ENCODE measurements at regions not wholly inside any gene's neighbourhood (a gene's known extent, or its start where the extent isn't known, plus 50 kb on each side); places are given as distances from the start of the nearest gene placed in this dataset.

- H3K9ac ChIP-seq (ENCODE audit: low read depth, low read length): no peak overlapping the region
- peaks cover 48% of the 10 kb centered on the region for H3K9me3 ChIP-seq (ENCODE audit: insufficient read depth, low read depth, low read length)
- H3K27me3 ChIP-seq (ENCODE audit: insufficient read depth, low read length): no peaks in the 10 kb centered on the region
- H3K27ac ChIP-seq (ENCODE audit: low read depth, low read length): no peak overlapping the region
- no peaks in the 10 kb centered on the region for H3K4me1 ChIP-seq (ENCODE audit: insufficient read depth, low read length)
- no peak overlapping the region for H3K4me3 ChIP-seq (ENCODE audit: low read length)
- H3K36me3 ChIP-seq (ENCODE audit: insufficient read depth, low read length): no peaks in the 10 kb centered on the region
Observed at GRCh38 chr22:22978637-22979036, 91.0 kb downstream of the IGLL5 start.

GRCh38 chr22:22979121-22979724 lies 91.1 kb upstream of the GNAZ start:
- 81% methylated on average over 4 of the region's 4 CpGs for WGBS
- no peaks in the 10 kb centered on the region for H3K36me3 ChIP-seq (ENCODE audit: insufficient read depth, low read length)

DNA sequence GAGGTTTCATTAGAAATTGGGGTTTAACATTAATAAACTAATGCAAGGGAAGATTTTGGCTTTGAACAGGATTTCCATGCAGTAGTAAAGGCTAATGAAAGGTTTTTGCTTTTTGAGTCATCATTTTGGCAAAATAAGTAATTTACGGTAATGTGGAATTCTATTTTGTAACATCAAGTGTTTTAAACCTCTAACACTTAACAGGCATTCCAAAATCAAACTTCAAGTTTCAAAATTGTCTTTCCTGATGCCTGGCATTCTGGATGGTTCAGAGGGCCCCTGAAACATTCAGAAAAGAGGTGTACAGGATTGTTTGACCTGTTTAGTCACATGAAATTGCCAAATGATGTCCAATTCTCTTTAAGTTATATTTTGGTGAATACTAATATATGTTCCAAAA lies 90.4 kb upstream of the GNAZ start:
- Histone ChIP-seq H3K27me3 (ENCODE audit: insufficient read depth, low read length) (no peaks in the 10 kb centered on the region), H3K9ac (ENCODE audit: low read depth, low read length) (no peak overlapping the region), H3K4me3 (ENCODE audit: low read length) (no peak overlapping the region), H3K4me1 (ENCODE audit: insufficient read depth, low read length) (no peaks in the 10 kb centered on the region), H3K9me3 (ENCODE audit: insufficient read depth, low read depth, low read length) (peaks cover 60% of the 10 kb centered on the region), H3K27ac (ENCODE audit: low read depth, low read length) (no peak overlapping the region), H3K36me3 (ENCODE audit: insufficient read depth, low read length) (no peaks in the 10 kb centered on the region)
- WGBS: no CpG with 5 or more reads among the region's 1 CpG

More at GRCh38 chr22:22979121-22979724, 91.1 kb upstream of the GNAZ start:
- H3K9ac ChIP-seq (ENCODE audit: low read depth, low read length): no peak overlapping the region
- H3K4me3 ChIP-seq (ENCODE audit: low read length): no peak overlapping the region
- H3K9me3 ChIP-seq (ENCODE audit: insufficient read depth, low read depth, low read length): peaks cover 53% of the 10 kb centered on the region
- H3K27me3 ChIP-seq (ENCODE audit: insufficient read depth, low read length): no peaks in the 10 kb centered on the region
- no peaks in the 10 kb centered on the region for H3K4me1 ChIP-seq (ENCODE audit: insufficient read depth, low read length)
- no peak overlapping the region for H3K27ac ChIP-seq (ENCODE audit: low read depth, low read length)

DNA sequence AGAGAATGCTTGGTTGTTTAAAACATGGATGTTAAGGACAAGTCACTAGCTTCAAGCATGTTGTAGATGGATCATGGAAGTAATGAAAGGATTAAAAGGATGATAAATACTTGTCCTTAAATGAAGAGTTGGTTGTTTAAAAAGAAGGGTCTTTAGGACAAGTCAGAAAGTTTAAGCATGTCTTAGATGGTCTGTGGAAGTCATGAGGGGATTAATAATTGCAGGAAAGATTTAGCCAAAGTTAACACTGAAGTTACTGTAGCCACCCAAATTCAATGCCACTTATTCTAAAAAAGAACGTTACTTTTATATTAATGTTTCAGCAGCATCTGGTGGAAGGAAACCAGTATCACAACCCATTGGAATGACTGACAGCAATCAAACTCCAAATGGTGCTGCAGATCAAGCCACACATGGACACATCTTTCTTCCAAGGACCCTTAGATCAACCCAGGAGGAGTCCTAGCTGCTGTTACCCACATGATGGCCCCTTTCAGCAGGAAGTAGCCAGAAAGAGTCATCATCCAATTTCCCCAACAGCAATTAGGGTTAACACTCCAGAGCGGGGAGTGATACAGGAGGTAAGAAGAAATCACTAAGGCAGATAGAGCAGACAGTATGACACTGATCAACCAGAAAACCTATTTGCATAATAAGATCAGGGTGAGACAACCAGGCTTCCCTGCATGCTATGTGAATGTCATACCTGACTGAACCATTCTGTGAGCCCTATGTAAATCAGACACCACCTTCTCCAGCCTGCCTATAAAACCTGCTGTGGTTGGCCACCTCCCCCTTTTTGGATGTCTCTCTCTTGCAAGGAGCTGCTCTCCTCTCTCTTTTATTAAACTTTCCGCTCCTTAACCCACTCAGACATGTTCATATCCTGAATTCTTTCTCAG lies 88.4 kb upstream of the GNAZ start:
- H3K4me1 ChIP-seq (ENCODE audit: insufficient read depth, low read length): no peaks in the 10 kb centered on the region
- no peaks in the 10 kb centered on the region for H3K36me3 ChIP-seq (ENCODE audit: insufficient read depth, low read length)
- no peaks in the 10 kb centered on the region; the same call in 1 of the 2 replicates for H3K27me3 ChIP-seq (ENCODE audit: insufficient read depth, low read length)
- peaks cover 60% of the 10 kb centered on the region for H3K9me3 ChIP-seq (ENCODE audit: insufficient read depth, low read depth, low read length)
- no peak overlapping the region for H3K9ac ChIP-seq (ENCODE audit: low read depth, low read length)
- H3K27ac ChIP-seq (ENCODE audit: low read depth, low read length): no peak overlapping the region
- 92% methylated on average over 3 of the region's 3 CpGs for WGBS
- no peak overlapping the region for H3K4me3 ChIP-seq (ENCODE audit: low read length)

GRCh38 chr22:22982616-22983015 lies 87.7 kb upstream of the GNAZ start:
- Histone ChIP-seq H3K9me3 (ENCODE audit: insufficient read depth, low read depth, low read length) (peaks cover 60% of the 10 kb centered on the region), H3K27me3 (ENCODE audit: insufficient read depth, low read length) (no peaks in the 10 kb centered on the region; the same call in 1 of the 2 replicates), H3K4me3 (ENCODE audit: low read length) (no peak overlapping the region), H3K9ac (ENCODE audit: low read depth, low read length) (no peak overlapping the region), H3K4me1 (ENCODE audit: insufficient read depth, low read length) (no peaks in the 10 kb centered on the region), H3K27ac (ENCODE audit: low read depth, low read length) (no peak overlapping the region), H3K36me3 (ENCODE audit: insufficient read depth, low read length) (no peaks in the 10 kb centered on the region)
- WGBS: 80% methylated on average over 2 of the region's 2 CpGs

GRCh38 chr22:22983123-22983522 lies 87.2 kb upstream of the GNAZ start:
- no peak overlapping the region for H3K27ac ChIP-seq (ENCODE audit: low read depth, low read length)
- no peaks in the 10 kb centered on the region for H3K36me3 ChIP-seq (ENCODE audit: insufficient read depth, low read length)
- H3K4me3 ChIP-seq (ENCODE audit: low read length): no peak overlapping the region
- H3K4me1 ChIP-seq (ENCODE audit: insufficient read depth, low read length): no peaks in the 10 kb centered on the region
- no peaks in the 10 kb centered on the region; the same call in 1 of the 2 replicates for H3K27me3 ChIP-seq (ENCODE audit: insufficient read depth, low read length)
- WGBS: 88% methylated on average over 2 of the region's 2 CpGs
- H3K9me3 ChIP-seq (ENCODE audit: insufficient read depth, low read depth, low read length): peaks cover 60% of the 10 kb centered on the region
- no peak overlapping the region for H3K9ac ChIP-seq (ENCODE audit: low read depth, low read length)

- H3K27me3 ChIP-seq (ENCODE audit: insufficient read depth, low read length): no peaks in the 10 kb centered on the region; the same call in 1 of the 2 replicates
- H3K9me3 ChIP-seq (ENCODE audit: insufficient read depth, low read depth, low read length): peaks cover 56% of the 10 kb centered on the region
- no peaks in the 10 kb centered on the region for H3K4me1 ChIP-seq (ENCODE audit: insufficient read depth, low read length)
- WGBS: 86% methylated on average over 1 of the region's 1 CpG
- H3K36me3 ChIP-seq (ENCODE audit: insufficient read depth, low read length): no peaks in the 10 kb centered on the region
- H3K27ac ChIP-seq (ENCODE audit: low read depth, low read length): no peak overlapping the region
- H3K4me3 ChIP-seq (ENCODE audit: low read length): no peak overlapping the region
- no peak overlapping the region for H3K9ac ChIP-seq (ENCODE audit: low read depth, low read length)
Observed at GRCh38 chr22:22983816-22984215, 86.5 kb upstream of the GNAZ start.

GRCh38 chr22:22984967-22985366 lies 85.4 kb upstream of the GNAZ start:
- no peaks in the 10 kb centered on the region for H3K36me3 ChIP-seq (ENCODE audit: insufficient read depth, low read length)
- H3K4me1 ChIP-seq (ENCODE audit: insufficient read depth, low read length): no peaks in the 10 kb centered on the region
- no peaks in the 10 kb centered on the region; the same call in 1 of the 2 replicates for H3K27me3 ChIP-seq (ENCODE audit: insufficient read depth, low read length)
- no peak overlapping the region for H3K9ac ChIP-seq (ENCODE audit: low read depth, low read length)
- WGBS: 95% methylated on average over 2 of the region's 2 CpGs
- no peak overlapping the region for H3K27ac ChIP-seq (ENCODE audit: low read depth, low read length)
- no peak overlapping the region for H3K4me3 ChIP-seq (ENCODE audit: low read length)
- peaks cover 46% of the 10 kb centered on the region for H3K9me3 ChIP-seq (ENCODE audit: insufficient read depth, low read depth, low read length)

- no peak overlapping the region for H3K27ac ChIP-seq (ENCODE audit: low read depth, low read length)
- H3K27me3 ChIP-seq (ENCODE audit: insufficient read depth, low read length): no peaks in the 10 kb centered on the region; the same call in 1 of the 2 replicates
- WGBS: 80% methylated on average over 2 of the region's 2 CpGs
- no peak overlapping the region for H3K4me3 ChIP-seq (ENCODE audit: low read length)
- H3K4me1 ChIP-seq (ENCODE audit: insufficient read depth, low read length): no peaks in the 10 kb centered on the region
- H3K9ac ChIP-seq (ENCODE audit: low read depth, low read length): no peak overlapping the region
- H3K9me3 ChIP-seq (ENCODE audit: insufficient read depth, low read depth, low read length): peaks cover 35% of the 10 kb centered on the region
- H3K36me3 ChIP-seq (ENCODE audit: insufficient read depth, low read length): no peaks in the 10 kb centered on the region
Observed at GRCh38 chr22:22986008-22986407, 84.3 kb upstream of the GNAZ start.

DNA sequence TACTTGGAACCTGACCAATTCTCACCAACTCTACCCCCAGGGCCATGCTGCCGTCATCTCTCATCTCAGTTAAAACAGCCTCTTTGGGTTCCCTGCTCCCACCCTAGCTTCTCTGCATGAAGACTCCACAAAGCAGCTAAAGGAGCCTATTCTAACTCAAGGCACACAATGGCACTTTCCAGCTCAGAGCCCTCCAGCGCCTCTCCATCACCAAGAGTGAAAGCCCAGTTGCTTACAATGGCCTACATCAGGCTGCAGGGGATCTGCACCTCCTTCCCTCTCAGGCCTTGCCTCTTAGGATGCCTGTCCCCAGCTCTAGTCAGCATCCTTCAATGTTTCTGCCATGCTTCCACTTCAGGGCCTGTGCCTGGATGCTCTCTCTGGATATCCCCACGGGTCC lies 83.7 kb upstream of the GNAZ start:
- H3K27me3 ChIP-seq (ENCODE audit: insufficient read depth, low read length): no peaks in the 10 kb centered on the region; the same call in 1 of the 2 replicates
- 89% methylated on average over 3 of the region's 3 CpGs for WGBS
- H3K27ac ChIP-seq (ENCODE audit: low read depth, low read length): no peak overlapping the region
- H3K9ac ChIP-seq (ENCODE audit: low read depth, low read length): no peak overlapping the region
- no peaks in the 10 kb centered on the region for H3K36me3 ChIP-seq (ENCODE audit: insufficient read depth, low read length)
- no peaks in the 10 kb centered on the region for H3K4me1 ChIP-seq (ENCODE audit: insufficient read depth, low read length)
- H3K4me3 ChIP-seq (ENCODE audit: low read length): no peak overlapping the region
- H3K9me3 ChIP-seq (ENCODE audit: insufficient read depth, low read depth, low read length): peaks cover 31% of the 10 kb centered on the region

GRCh38 chr22:22988150-22988549 lies 82.2 kb upstream of the GNAZ start:
- Histone ChIP-seq H3K27ac (ENCODE audit: low read depth, low read length) (no peak overlapping the region), H3K36me3 (ENCODE audit: insufficient read depth, low read length) (no peaks in the 10 kb centered on the region), H3K9ac (ENCODE audit: low read depth, low read length) (no peak overlapping the region), H3K27me3 (ENCODE audit: insufficient read depth, low read length) (no peaks in the 10 kb centered on the region; the same call in 1 of the 2 replicates), H3K9me3 (ENCODE audit: insufficient read depth, low read depth, low read length) (peaks cover 15% of the 10 kb centered on the region; the same call in 1 of the 2 replicates), H3K4me3 (ENCODE audit: low read length) (no peak overlapping the region), H3K4me1 (ENCODE audit: insufficient read depth, low read length) (no peaks in the 10 kb centered on the region)
- WGBS: 90% methylated on average over 3 of the region's 3 CpGs
